ENCODE measurements at regions not wholly inside any gene's neighbourhood (a gene's known extent, or its start where the extent isn't known, plus 50 kb on each side); places are given as distances from the start of the nearest gene placed in this dataset.

DNA sequence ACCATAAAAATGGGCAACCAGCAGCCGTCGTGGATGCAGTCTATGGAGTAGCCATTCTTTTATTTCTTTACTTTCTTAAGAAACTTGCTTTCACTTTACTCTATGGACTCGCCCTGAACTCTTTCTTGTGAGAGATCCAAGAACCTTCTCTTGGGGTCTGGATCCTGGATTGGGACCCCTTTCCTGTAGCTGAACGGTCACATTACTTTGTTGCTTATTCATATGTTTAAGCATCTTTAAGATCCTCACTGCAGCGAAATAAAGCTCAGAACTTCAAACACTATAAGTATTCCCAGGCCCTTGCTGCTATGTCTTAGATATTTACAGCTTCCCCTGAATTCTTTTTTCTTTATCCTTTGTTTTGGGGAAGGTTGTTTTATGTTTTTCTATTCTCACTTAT lies 187.8 kb upstream of the DDI1 start:
- FAIRE-seq: no peak
- Histone ChIP-seq H3K4me1 (peaks cover 7 to 15% (median 14%) of the 10 kb centered on the region in 3 donors), H3K27me3 (no peaks in the 10 kb centered on the region), H3K27ac (peak overlapping the region in 2 of 4 donors; percentile 59 to 67), H3K9me3 (no peaks in the 10 kb centered on the region), H3K36me3 (no peaks in the 10 kb centered on the region), H3K4me3 (no peak overlapping the region)
- no peak for TF ChIP-seq CTCF (IDR thresholded peaks at IDR 0.05)
- no peak for DNase-seq
- intact Hi-C loops (cut with DNase I): no loop called here
- no peak for ATAC-seq
- 92 to 97% methylated on average over 5 of the region's 5 CpGs for WGBS, 2 donors

- DNase-seq: no peak
- H3K4me1 ChIP-seq: peaks cover 7 to 15% (median 14%) of the 10 kb centered on the region in 3 donors
- ATAC-seq: peak in 1 of 4 donors; percentile 15
- no peak for FAIRE-seq
- H3K27ac ChIP-seq: peak overlapping the region in 2 of 4 donors; percentile 59 to 67
- H3K4me3 ChIP-seq: no peak overlapping the region
- H3K9me3 ChIP-seq: no peaks in the 10 kb centered on the region
- whole genome bisulfite sequencing, 2 donors: 48 to 58% methylated on average over 3 of the region's 3 CpGs
- no peaks in the 10 kb centered on the region for H3K36me3 ChIP-seq
- no peaks in the 10 kb centered on the region for H3K27me3 ChIP-seq
- intact Hi-C loops (cut with DNase I): no loop called here
- no peak for TF ChIP-seq CTCF (IDR thresholded peaks at IDR 0.05)
These were observed 187.1 kb upstream of the DDI1 start for GRCh38 chr11:103849366-103849765.

- H3K27me3 ChIP-seq: no peaks in the 10 kb centered on the region
- H3K27ac ChIP-seq: peak overlapping the region in 3 of 4 donors; percentile 25 to 67 (median 59)
- TF ChIP-seq CTCF (IDR thresholded peaks at IDR 0.05): no peak
- H3K4me3 ChIP-seq: no peak overlapping the region
- WGBS, 2 donors: 43% methylated on average over 6 of the region's 6 CpGs
- no peaks in the 10 kb centered on the region for H3K36me3 ChIP-seq
- FAIRE-seq (no peak), ATAC-seq (peak; percentile 16 to 41 (median 32)), DNase-seq (no peak)
- no peaks in the 10 kb centered on the region for H3K9me3 ChIP-seq
- peaks cover 7 to 15% (median 14%) of the 10 kb centered on the region in 3 donors for H3K4me1 ChIP-seq
- intact Hi-C loops (cut with DNase I): no loop called here
These were observed 185.8 kb upstream of the DDI1 start for GRCh38 chr11:103850419-103851165.

- peaks cover 7 to 15% (median 14%) of the 10 kb centered on the region in 3 donors for H3K4me1 ChIP-seq
- FAIRE-seq: no peak
- no peak for TF ChIP-seq CTCF (IDR thresholded peaks at IDR 0.05)
- 8% methylated on average over 3 of the region's 3 CpGs for WGBS, 2 donors
- no peaks in the 10 kb centered on the region for H3K36me3 ChIP-seq
- H3K9me3 ChIP-seq: no peaks in the 10 kb centered on the region
- peak overlapping the region in 2 of 4 donors; percentile 59 to 67 for H3K27ac ChIP-seq
- intact Hi-C loops (cut with DNase I): no loop called here
- ATAC-seq: peak; percentile 71 to 93 (median 86)
- no peaks in the 10 kb centered on the region for H3K27me3 ChIP-seq
- DNase-seq: peak in 2 of 6 donors; percentile 16 to 26
- H3K4me3 ChIP-seq: no peak overlapping the region
These were observed 185.2 kb upstream of the DDI1 start for GRCh38 chr11:103851166-103851651.

Small RNA genes in the stretch of these regions (microRNA-seq; reads per million reads assigned to microRNA genes)
- gene MIR4693: 0 reads per million in 2 donors

Data from pancreas (tissue), 10 donors.